Fibroblast of the aortic adventitia (primary cell): ENCODE measurements at regions not wholly inside any gene's neighbourhood (a gene's known extent, or its start where the extent isn't known, plus 50 kb on each side); places are given as distances from the start of the nearest gene placed in this dataset.

ENCODE experiments used
- DNase-seq: peaks from one replicate; pipeline ENCODE4 v3.0.0-alpha.2; 2010; ENCODE audit warnings: low read depth
- H3K4me3 ChIP-seq: 2 replicates; pipeline ENCODE4 v1.5.1; 2011; ENCODE audit warnings: low read depth, mild to moderate bottlenecking, control low read depth, low read length, moderate library complexity
- TF ChIP-seq, protein P1 (sequence below): IDR thresholded peaks from 2 replicates; pipeline ENCODE4 v1.5.1; 2011; ENCODE audit warnings: mild to moderate bottlenecking, low read length, control low read depth, inconsistent platforms; ENCODE audit not compliant: insufficient read depth

DNA sequence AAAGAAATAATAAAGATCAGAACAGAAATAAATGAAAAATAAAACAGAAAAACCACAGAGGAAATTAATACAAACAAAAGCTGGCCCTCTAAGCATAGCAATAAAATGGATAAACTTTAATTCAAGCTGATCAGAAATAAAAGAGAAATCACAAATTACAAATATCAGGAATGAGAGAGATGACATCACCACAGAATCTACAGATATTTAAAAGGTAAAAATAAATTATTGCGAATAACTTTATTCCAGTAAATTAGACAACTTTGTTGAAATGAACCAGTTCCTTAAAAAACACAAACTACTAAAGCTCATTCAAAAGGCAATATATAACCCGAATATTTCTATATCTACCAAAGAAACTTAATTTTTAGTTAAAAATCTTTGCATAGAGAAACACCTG lies 131.7 kb downstream of the PPP1R3A start:
- no peak overlapping the region for H3K4me3 ChIP-seq
- TF ChIP-seq, protein P1, sequence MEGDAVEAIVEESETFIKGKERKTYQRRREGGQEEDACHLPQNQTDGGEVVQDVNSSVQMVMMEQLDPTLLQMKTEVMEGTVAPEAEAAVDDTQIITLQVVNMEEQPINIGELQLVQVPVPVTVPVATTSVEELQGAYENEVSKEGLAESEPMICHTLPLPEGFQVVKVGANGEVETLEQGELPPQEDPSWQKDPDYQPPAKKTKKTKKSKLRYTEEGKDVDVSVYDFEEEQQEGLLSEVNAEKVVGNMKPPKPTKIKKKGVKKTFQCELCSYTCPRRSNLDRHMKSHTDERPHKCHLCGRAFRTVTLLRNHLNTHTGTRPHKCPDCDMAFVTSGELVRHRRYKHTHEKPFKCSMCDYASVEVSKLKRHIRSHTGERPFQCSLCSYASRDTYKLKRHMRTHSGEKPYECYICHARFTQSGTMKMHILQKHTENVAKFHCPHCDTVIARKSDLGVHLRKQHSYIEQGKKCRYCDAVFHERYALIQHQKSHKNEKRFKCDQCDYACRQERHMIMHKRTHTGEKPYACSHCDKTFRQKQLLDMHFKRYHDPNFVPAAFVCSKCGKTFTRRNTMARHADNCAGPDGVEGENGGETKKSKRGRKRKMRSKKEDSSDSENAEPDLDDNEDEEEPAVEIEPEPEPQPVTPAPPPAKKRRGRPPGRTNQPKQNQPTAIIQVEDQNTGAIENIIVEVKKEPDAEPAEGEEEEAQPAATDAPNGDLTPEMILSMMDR = no peak
- DNase-seq = no peak

- no peak for DNase-seq
- TF ChIP-seq, protein P1 = no peak
- H3K4me3 ChIP-seq = no peak overlapping the region
Observed at GRCh38 chr7:113784956-113785355, 133.9 kb downstream of the PPP1R3A start.

DNA sequence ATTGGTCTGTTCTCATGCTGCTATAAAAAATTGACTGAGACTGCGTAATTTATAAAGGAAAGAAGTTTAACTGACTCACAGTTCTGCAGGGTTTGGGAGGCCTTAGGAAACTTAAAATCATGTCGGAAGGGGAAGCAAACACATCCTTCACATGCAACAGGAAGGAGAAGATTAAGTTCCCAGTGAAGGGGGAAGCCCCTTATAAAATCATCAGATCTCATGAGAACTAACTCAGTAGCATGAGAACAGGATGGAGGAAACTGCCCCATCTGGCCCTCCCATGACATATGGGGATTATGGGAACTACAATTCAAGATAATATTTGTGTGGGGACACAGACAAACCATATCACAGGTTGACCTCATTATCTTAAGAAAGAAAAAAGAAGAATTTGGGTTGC lies 134.5 kb downstream of the PPP1R3A start:
- H3K4me3 ChIP-seq = no peak overlapping the region
- no peak for DNase-seq
- TF ChIP-seq, protein P1 = no peak

DNA sequence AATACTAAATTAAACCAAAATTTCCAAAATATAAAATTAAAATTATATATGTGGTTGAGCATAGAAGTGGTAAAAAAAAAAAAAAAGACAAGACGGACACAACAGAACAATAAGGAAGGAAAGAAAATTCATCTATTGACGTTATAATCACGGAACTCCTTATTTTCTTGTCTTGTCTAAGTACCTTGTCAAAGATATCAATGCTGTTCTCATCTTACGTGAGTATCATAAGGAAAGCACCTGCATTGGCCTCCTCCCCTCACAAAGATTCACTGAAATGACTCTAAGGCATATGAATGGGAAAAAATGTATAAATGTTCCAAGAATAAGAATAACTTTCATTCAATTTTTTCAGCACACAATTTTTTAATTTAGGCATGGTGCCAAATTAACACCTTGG lies 135.4 kb downstream of the PPP1R3A start:
- no peak for DNase-seq
- H3K4me3 ChIP-seq = no peak overlapping the region
- TF ChIP-seq, protein P1 = no peak

- no peak overlapping the region for H3K4me3 ChIP-seq
- no peak for DNase-seq
- TF ChIP-seq, protein P1 = no peak
Observed at GRCh38 chr7:113775804-113776203, 143.0 kb downstream of the PPP1R3A start.

DNA sequence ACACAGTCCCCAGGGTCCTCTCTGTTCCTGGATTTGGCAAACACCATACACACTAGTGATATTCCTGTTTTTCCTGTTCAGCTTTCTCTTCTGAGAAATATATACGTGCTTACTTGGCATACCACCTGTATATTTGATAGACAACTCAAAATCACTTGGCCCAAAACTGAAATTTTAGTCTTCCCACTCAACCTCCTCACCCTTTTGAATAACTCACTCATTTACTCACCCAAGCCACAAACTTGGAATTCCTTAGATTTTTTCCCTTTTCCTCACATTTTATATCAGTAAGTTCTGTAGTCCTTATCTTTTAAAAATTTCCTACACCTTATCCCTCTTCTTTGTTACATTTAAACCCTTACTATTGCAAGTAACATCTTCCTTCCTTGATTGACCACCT lies 143.4 kb downstream of the PPP1R3A start:
- TF ChIP-seq, protein P1 = no peak
- no peak overlapping the region for H3K4me3 ChIP-seq
- no peak for DNase-seq

- TF ChIP-seq, protein P1 = peak; percentile 77
- peak; percentile 63 for DNase-seq
- H3K4me3 ChIP-seq = no peak overlapping the region
Observed at GRCh38 chr7:113774182-113774807, 144.5 kb downstream of the PPP1R3A start.
